Endothelial cell of umbilical vein (primary cell): ENCODE measurements at regions not wholly inside any gene's neighbourhood (a gene's known extent, or its start where the extent isn't known, plus 50 kb on each side); places are given as distances from the start of the nearest gene placed in this dataset.

Experiments
- BruUV-seq: library from RNA; stranded (reverse); fragments of 400-500 nt; replicated peaks from 2 replicates; lab custom pipeline; 2021; lab: Mats Ljungman, UMichigan
- CTCF ChIA-PET: fragments of 300-600, 350-600 bp; sonication (Branson Sonifier 250); formaldehyde crosslinking; loops from one replicate; lab custom pipeline; 2021; ENCODE audit warnings: antibody characterized with exemption, inconsistent platforms; lab: Charles Lee
- POLR2A ChIA-PET: fragments of 300-600, 350-600 bp; sonication (Branson Sonifier 250); formaldehyde crosslinking; loops from one replicate; lab custom pipeline; 2021; ENCODE audit warnings: antibody characterized with exemption, inconsistent platforms; lab: Charles Lee
- DNase-seq: peaks from one replicate; pipeline ENCODE4 v3.0.0-alpha.2; 2011; ENCODE audit warnings: low read depth, low spot score
- FAIRE-seq: peaks from 2 replicates; lab custom pipeline; 2011; peaks lifted over from hg19 to GRCh38; lab: Jason Lieb, UNC
- H2AFZ ChIP-seq: 2 replicates; pipeline ENCODE4 v1.6.0; 2012; ENCODE audit warnings: low read depth, low read length, control low read depth, inconsistent platforms
- H3K27ac ChIP-seq: 2 replicates; pipeline ENCODE4 v1.5.1; 2011; ENCODE audit warnings: low read depth, mild to moderate bottlenecking, control low read depth, low read length, moderate library complexity; ENCODE audit not compliant: insufficient read depth
- H3K27me3 ChIP-seq, 2 experiments: 2 replicates each; pipeline versions ENCODE4 v1.6.0 to v1.6.1; 2011; ENCODE audit warnings: low read length in 2 of 2, mixed read lengths in 1 of 2; ENCODE audit not compliant: control insufficient read depth in 2 of 2, insufficient read depth in 2 of 2
- H3K36me3 ChIP-seq, 2 experiments: 2 replicates in 1 of 2; 3 replicates in 1 of 2; pipeline ENCODE4 v1.5.1; 2011; ENCODE audit warnings: low read length in 2 of 2, mild to moderate bottlenecking in 1 of 2, moderate library complexity in 1 of 2; ENCODE audit not compliant: control insufficient read depth in 2 of 2, insufficient read depth in 2 of 2; ENCODE audit errors: extremely low read depth in 1 of 2
- H3K4me1 ChIP-seq: 3 replicates; pipeline ENCODE4 v1.5.1; 2011; ENCODE audit warnings: mild to moderate bottlenecking, low read length; ENCODE audit not compliant: control insufficient read depth, insufficient read depth; ENCODE audit errors: extremely low read depth
- H3K4me2 ChIP-seq: 2 replicates; pipeline ENCODE4 v1.6.1; 2011; ENCODE audit warnings: low read length, control low read depth, mixed read lengths; ENCODE audit not compliant: insufficient read depth
- H3K4me3 ChIP-seq, 3 experiments: fragments of 200-600 bp in 1 of 3; sonication (generic), shearing (Covaris generic) in 1 of 3; replicated peaks in 1 of 3; 2 replicates each; pipeline ENCODE4 v1.5.1; 2011 to 2016; ENCODE audit warnings: control low read depth in 3 of 3, low read length in 3 of 3, mild to moderate bottlenecking in 2 of 3, inconsistent platforms in 1 of 3, low read depth in 1 of 3, moderate library complexity in 1 of 3; ENCODE audit not compliant: insufficient read depth in 1 of 3
- H3K79me2 ChIP-seq: 2 replicates; pipeline ENCODE4 v1.6.0; 2012; ENCODE audit warnings: low read length, inconsistent platforms; ENCODE audit not compliant: control insufficient read depth, insufficient read depth
- H3K9ac ChIP-seq: replicated peaks from 2 replicates; pipeline ENCODE3; 2011; ENCODE audit warnings: low read length, control low read depth; ENCODE audit not compliant: insufficient read depth; ENCODE audit errors: extremely low read depth
- H3K9me1 ChIP-seq: replicated peaks from 3 replicates; pipeline ENCODE4 v1.6.0; 2011; ENCODE audit warnings: mild to moderate bottlenecking, low read length; ENCODE audit not compliant: control insufficient read depth, insufficient read depth; ENCODE audit errors: extremely low read depth
- H3K9me3 ChIP-seq: replicated peaks from 2 replicates; pipeline ENCODE4 v1.5.1; 2012; ENCODE audit warnings: low read length, inconsistent platforms; ENCODE audit not compliant: control insufficient read depth, insufficient read depth
- H4K20me1 ChIP-seq: replicated peaks from 2 replicates; pipeline ENCODE3; 2011; ENCODE audit warnings: mild to moderate bottlenecking, low read length; ENCODE audit not compliant: control insufficient read depth, insufficient read depth; ENCODE audit errors: extremely low read depth
- CTCF ChIP-seq, 2 donors: IDR thresholded peaks; 1 replicate in 1 of 2; 2 replicates in 1 of 2; pipeline ENCODE4 v1.5.1; 2011; ENCODE audit warnings: low read length in 2 of 2, mild to moderate bottlenecking in 2 of 2, moderate library complexity in 2 of 2, control low read depth in 1 of 2, inconsistent platforms in 1 of 2, low read depth in 1 of 2; ENCODE audit not compliant: insufficient read depth in 1 of 2; ENCODE audit errors: extremely low read depth in 1 of 2
- EZH2 ChIP-seq: IDR thresholded peaks from 2 replicates; pipeline ENCODE4 v1.6.1; 2012; ENCODE audit warnings: borderline replicate concordance, low read depth, mild to moderate bottlenecking, moderate library complexity, low read length, inconsistent platforms; ENCODE audit not compliant: severe bottlenecking
- FOS ChIP-seq: IDR thresholded peaks from 2 replicates; pipeline ENCODE4 v1.6.1; 2011; ENCODE audit warnings: mild to moderate bottlenecking, low read length, moderate library complexity, borderline replicate concordance; ENCODE audit not compliant: insufficient read depth
- GATA2 ChIP-seq: IDR thresholded peaks from 2 replicates; pipeline ENCODE4 v1.7.0; 2011; ENCODE audit warnings: low read depth, mild to moderate bottlenecking, moderate library complexity, mixed read lengths, low read length; ENCODE audit not compliant: insufficient read length, insufficient read depth
- JUN ChIP-seq: IDR thresholded peaks from 2 replicates; pipeline ENCODE4 v1.6.1; 2011; ENCODE audit warnings: borderline replicate concordance, low read depth; ENCODE audit not compliant: insufficient read length, insufficient read depth
- MAX ChIP-seq: IDR thresholded peaks from 2 replicates; pipeline ENCODE4 v1.6.1; 2011; ENCODE audit not compliant: insufficient read depth, insufficient read length
- MYC ChIP-seq: IDR thresholded peaks from one replicate; pipeline ENCODE4 v1.6.1; 2011; ENCODE audit warnings: mild to moderate bottlenecking, low read depth, low read length
- POLR2A ChIP-seq: IDR thresholded peaks from 2 replicates; pipeline ENCODE4 v1.6.1; 2012; ENCODE audit warnings: low read depth, mild to moderate bottlenecking, control low read depth, low read length
- POLR2AphosphoS5 ChIP-seq: IDR thresholded peaks from 2 replicates; pipeline ENCODE4 v1.6.1; 2012; ENCODE audit warnings: low read depth, mild to moderate bottlenecking, control low read depth, low read length, moderate library complexity; ENCODE audit not compliant: insufficient read depth
- dilution Hi-C: fragments of 300-500 bp; cut with MboI; formaldehyde crosslinking; loops from one replicate; pipeline ENCODE4 v1.15.0; 2019; ENCODE audit warnings: low sequenced_read_pairs; ENCODE audit not compliant: extremely low pct_ligation_motif_present
- intact Hi-C: fragments of 100-400 bp; cut with micrococcal nuclease; formaldehyde crosslinking; loops from one replicate; pipeline ENCODE4 v1.10.0; 2022

DNA sequence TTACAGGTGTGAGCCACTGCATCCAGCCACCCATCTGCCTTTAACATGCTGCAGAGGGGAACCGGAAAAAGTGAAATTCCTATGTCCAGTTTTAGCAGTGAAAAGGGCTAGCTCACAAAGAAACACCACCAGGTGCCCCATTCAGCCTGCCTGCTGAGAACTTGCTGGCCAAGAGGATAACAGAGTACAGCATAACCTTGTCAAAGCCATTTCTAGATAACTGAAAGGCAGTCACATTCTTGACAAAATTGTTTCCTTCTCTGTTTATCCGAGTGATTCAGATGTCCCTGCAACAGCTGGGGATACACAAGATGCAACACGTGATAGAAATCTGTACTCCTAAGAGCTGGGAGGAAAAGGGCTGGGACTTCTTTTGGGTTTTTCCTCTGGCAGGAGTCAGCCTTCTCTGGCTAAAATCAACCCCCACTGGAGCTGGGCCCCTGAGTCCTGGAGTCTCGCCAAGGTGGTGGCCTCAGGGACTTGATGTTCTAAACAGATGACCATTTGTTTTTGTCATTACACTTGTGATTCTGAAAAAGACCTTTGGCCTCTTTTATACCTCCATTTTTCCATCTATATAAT, 505.4 kb downstream of the BCL11A start:
- no peak overlapping the region for H3K27ac ChIP-seq
- ChIA-PET POLR2A (no interaction called here), CTCF (no interaction called here)
- H2AFZ ChIP-seq = no peak overlapping the region
- no TSS peak for BruUV-seq
- H3K9me3 ChIP-seq = peaks cover 2% of the 10 kb centered on the region
- no peak overlapping the region for H3K4me2 ChIP-seq
- H3K27me3 ChIP-seq = no peaks in the 10 kb centered on the region
- H3K4me1 ChIP-seq = no peaks in the 10 kb centered on the region
- no peaks in the 10 kb centered on the region for H4K20me1 ChIP-seq
- H3K4me3 ChIP-seq = no peak overlapping the region
- dilution Hi-C loops = no loop called here
- no peak for TF ChIP-seq MYC
- TF ChIP-seq EZH2 = no peak
- TF ChIP-seq CTCF (IDR thresholded peaks at IDR 0.05; ENCODE audit: extremely low read depth in 1 of 2, insufficient read depth in 1 of 2, low read depth in 1 of 2, low read length in 2 of 2) = no peak
- no peak for TF ChIP-seq MAX
- no peak for TF ChIP-seq POLR2AphosphoS5
- H3K9me1 ChIP-seq = no peaks in the 10 kb centered on the region
- FAIRE-seq (no peak), DNase-seq (no peak)
- H3K36me3 ChIP-seq = no peaks in the 10 kb centered on the region
- no peaks in the 10 kb centered on the region for H3K79me2 ChIP-seq
- intact Hi-C loops = no loop called here
- no peak overlapping the region for H3K9ac ChIP-seq

- ChIA-PET POLR2A (no interaction called here), CTCF (no interaction called here)
- peaks cover 2% of the 10 kb centered on the region for H3K9me3 ChIP-seq
- dilution Hi-C loops = no loop called here
- DNase-seq (no peak), FAIRE-seq (no peak)
- BruUV-seq = no TSS peak
- intact Hi-C loops = no loop called here
- no peaks in the 10 kb centered on the region for H3K4me1 ChIP-seq
- TF ChIP-seq EZH2 (no peak), POLR2A (no peak), JUN (no peak), MAX (no peak), FOS (no peak), MYC (no peak), GATA2 (no peak), CTCF (IDR thresholded peaks at IDR 0.05; ENCODE audit: extremely low read depth in 1 of 2, insufficient read depth in 1 of 2, low read depth in 1 of 2, low read length in 2 of 2) (no peak), POLR2AphosphoS5 (no peak)
- H3K9ac ChIP-seq = no peak overlapping the region
- no peak overlapping the region for H3K27ac ChIP-seq
- H3K36me3 ChIP-seq = no peaks in the 10 kb centered on the region
- H3K79me2 ChIP-seq = no peaks in the 10 kb centered on the region
- H2AFZ ChIP-seq = no peak overlapping the region
- H3K4me2 ChIP-seq = no peak overlapping the region
- no peaks in the 10 kb centered on the region for H4K20me1 ChIP-seq
- H3K27me3 ChIP-seq = no peaks in the 10 kb centered on the region
- H3K9me1 ChIP-seq = no peaks in the 10 kb centered on the region
- H3K4me3 ChIP-seq = no peak overlapping the region
Measured at GRCh38 chr2:60047347-60047746, 506.1 kb downstream of the BCL11A start.
